PC-3 (cell line): ENCODE measurements at regions not wholly inside any gene's neighbourhood (a gene's known extent, or its start where the extent isn't known, plus 50 kb on each side); places are given as distances from the start of the nearest gene placed in this dataset.
"Not testable (repeated sequence)": the region's sequence is repeated elsewhere in the genome, so short reads cannot be mapped to it uniquely, and the experiment has no call there.

Source experiments
- ATAC-seq: fragments of 200-7000 bp; cut with Tn5 transposase; 2 replicates; pipeline ENCODE4 v1.9.1; 2020; ENCODE audit warnings: mild to moderate bottlenecking, moderate library complexity
- BruUV-seq: library from RNA; stranded (reverse); fragments of 400-500 nt; replicated peaks from 2 replicates; lab custom pipeline; 2021; lab: Mats Ljungman, UMichigan
- CTCF ChIA-PET: fragments of 300-600 bp; sonication (Branson Sonifier 250); formaldehyde crosslinking; loops from one replicate; lab custom pipeline; 2022; ENCODE audit warnings: antibody characterized with exemption; lab: Charles Lee
- POLR2A ChIA-PET: fragments of 300-600 bp; sonication (Branson Sonifier 250); formaldehyde crosslinking; loops from one replicate; lab custom pipeline; 2022; ENCODE audit warnings: antibody characterized with exemption; ENCODE audit not compliant: unreplicated experiment; lab: Charles Lee
- DNase-seq: peaks from one replicate; pipeline ENCODE4 v3.0.0-alpha.2; 2015
- H2AFZ ChIP-seq: fragments of 300-600 bp; sonication (generic); 2 replicates; pipeline ENCODE4 v1.6.0; 2016; ENCODE audit warnings: antibody characterized with exemption, low read length
- H3F3A ChIP-seq: fragments of 300-600 bp; sonication (generic); one replicate; pipeline ENCODE4 v1.6.0; 2017; ENCODE audit warnings: antibody characterized with exemption, low read length, control low read depth, mild to moderate bottlenecking; ENCODE audit not compliant: unreplicated experiment
- H3K27ac ChIP-seq: fragments of 300-600 bp; sonication (generic); 2 replicates; pipeline ENCODE4 v1.5.1; 2016; ENCODE audit warnings: mild to moderate bottlenecking, low read length
- H3K27me3 ChIP-seq: fragments of 300-600 bp; sonication (generic); 2 replicates; pipeline ENCODE4 v1.6.1; 2016; ENCODE audit warnings: low read length, mixed read lengths
- H3K36me3 ChIP-seq: fragments of 300-600 bp; sonication (generic); 2 replicates; pipeline ENCODE4 v1.6.1; 2016; ENCODE audit warnings: low read depth, mixed run types, low read length, mixed read lengths
- H3K4me1 ChIP-seq: fragments of 300-600 bp; sonication (generic); 2 replicates; pipeline ENCODE4 v1.5.1; 2016; ENCODE audit warnings: low read length; ENCODE audit not compliant: insufficient read depth
- H3K4me2 ChIP-seq: fragments of 300-600 bp; sonication (generic); 2 replicates; pipeline ENCODE4 v1.6.0; 2016; ENCODE audit warnings: low read length
- H3K4me3 ChIP-seq: fragments of 300-600 bp; sonication (generic); 2 replicates; pipeline ENCODE4 v1.5.1; 2016; ENCODE audit warnings: mild to moderate bottlenecking, low read length, mixed read lengths
- H3K79me2 ChIP-seq: fragments of 300-600 bp; sonication (generic); 2 replicates; pipeline ENCODE4 v1.6.1; 2017; ENCODE audit warnings: low read length, mixed read lengths
- H3K9ac ChIP-seq: fragments of 300-600 bp; sonication (generic); 2 replicates; pipeline ENCODE4 v1.6.0; 2016; ENCODE audit warnings: mild to moderate bottlenecking, low read length
- H3K9me2 ChIP-seq: fragments of 300-600 bp; sonication (generic); replicated peaks from 2 replicates; pipeline ENCODE4 v1.6.1; 2016; ENCODE audit warnings: mixed run types, low read length, mixed read lengths
- H3K9me3 ChIP-seq: fragments of 300-600 bp; sonication (generic); 2 replicates; pipeline ENCODE4 v1.6.1; 2016; ENCODE audit warnings: low read length, mixed read lengths
- H4K20me1 ChIP-seq: fragments of 300-600 bp; sonication (generic); 2 replicates; pipeline ENCODE4 v1.6.1; 2016; ENCODE audit warnings: low read length, mixed read lengths
- EZH2 ChIP-seq: fragments of 300-600 bp; sonication (generic); IDR thresholded peaks from one replicate; pipeline ENCODE4 v1.6.1; 2017; ENCODE audit warnings: antibody characterized with exemption, mild to moderate bottlenecking, low read length; ENCODE audit not compliant: unreplicated experiment
- EZH2phosphoT487 ChIP-seq: fragments of 300-600 bp; sonication (generic); IDR thresholded peaks from 2 replicates; pipeline ENCODE4 v1.6.1; 2018; ENCODE audit warnings: mild to moderate bottlenecking, antibody characterized with exemption, low read length, borderline replicate concordance
- intact Hi-C: fragments of 100-400 bp; cut with micrococcal nuclease; formaldehyde crosslinking; loops from 2 replicates; pipeline ENCODE4 v1.9.0; 2023
- TF ChIP-seq, protein P1 (sequence below): fragments of 300-600 bp; sonication (generic); conservative IDR thresholded peaks from 2 replicates; pipeline ENCODE4 v1.5.1; 2017; ENCODE audit warnings: antibody characterized with exemption, low read depth, mild to moderate bottlenecking, low read length

DNA sequence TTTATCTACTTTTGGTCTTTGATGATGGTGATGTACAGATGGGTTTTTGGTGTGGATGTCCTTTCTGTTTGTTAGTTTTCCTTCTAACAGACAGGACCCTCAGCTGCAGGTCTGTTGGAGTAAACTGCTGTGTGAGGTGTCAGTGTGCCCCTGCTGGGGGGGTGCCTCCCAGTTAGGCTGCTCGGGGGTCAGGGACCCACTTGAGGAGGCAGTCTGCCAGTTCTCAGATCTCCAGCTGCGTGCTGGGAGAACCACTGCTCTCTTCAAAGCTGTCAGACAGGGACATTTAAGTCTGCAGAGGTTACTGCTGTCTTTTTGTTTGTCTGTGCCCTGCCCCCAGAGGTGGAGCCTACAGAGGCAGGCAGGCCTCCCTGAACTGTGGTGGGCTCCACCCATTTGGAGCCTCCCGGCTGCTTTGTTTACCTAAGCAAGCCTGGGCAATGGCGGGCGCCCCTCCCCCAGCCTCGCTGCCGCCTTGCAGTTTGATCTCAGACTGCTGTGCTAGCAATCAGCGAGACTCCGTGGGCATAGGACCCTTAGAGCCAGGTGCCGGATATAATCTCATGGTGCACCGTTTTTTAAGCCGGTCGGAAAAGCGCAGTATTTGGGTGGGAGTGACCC lies 433.7 kb downstream of the CCSER2 start:
- DNase-seq, intact Hi-C loops, H3K79me2 ChIP-seq, H3K9me2 ChIP-seq, H3K4me2 ChIP-seq, CTCF ChIA-PET, H3K4me3 ChIP-seq, H3F3A ChIP-seq, H3K9me3 ChIP-seq, H3K4me1 ChIP-seq, BruUV-seq, POLR2A ChIA-PET, H3K27me3 ChIP-seq, H3K27ac ChIP-seq, H4K20me1 ChIP-seq, ATAC-seq, H3K36me3 ChIP-seq, H3K9ac ChIP-seq, H2AFZ ChIP-seq: not testable (repeated sequence)

DNA sequence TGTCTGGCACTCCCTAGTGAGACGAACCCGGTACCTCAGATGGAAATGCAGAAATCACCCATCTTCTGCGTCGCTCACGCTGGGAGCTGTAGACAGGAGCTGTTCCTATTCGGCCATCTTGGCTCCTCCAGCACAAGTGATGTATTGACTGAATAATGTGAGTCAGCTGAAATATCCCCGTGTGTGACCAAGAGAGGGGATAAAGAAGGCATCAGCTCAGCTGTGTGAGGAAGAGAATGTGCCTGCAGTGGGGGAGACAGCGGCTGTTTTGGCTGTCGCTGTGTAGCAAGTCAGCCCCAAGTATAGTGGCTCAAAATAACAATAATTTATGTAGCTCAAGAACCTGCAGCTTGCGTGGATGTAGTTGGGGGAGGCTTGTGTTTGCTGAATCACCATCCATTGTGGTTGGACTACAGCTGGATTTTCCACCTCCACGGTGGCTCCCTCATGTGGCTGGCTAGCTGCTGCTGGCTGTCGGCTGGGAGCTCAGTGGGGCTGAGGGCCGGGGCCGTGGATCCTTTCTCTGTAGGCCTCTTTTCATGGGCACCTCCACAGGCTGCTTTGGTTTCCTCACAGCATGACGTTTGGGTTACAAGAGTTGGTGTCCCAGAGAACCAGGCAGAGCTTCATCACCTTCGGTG lies 434.5 kb downstream of the CCSER2 start:
- intact Hi-C loops = no loop called here
- H4K20me1 ChIP-seq = no peaks in the 10 kb centered on the region
- POLR2A ChIA-PET = no interaction called here
- H3K79me2 ChIP-seq = no peaks in the 10 kb centered on the region
- H3K9ac ChIP-seq = no peak overlapping the region
- no TSS peak for BruUV-seq
- TF ChIP-seq, protein P1, sequence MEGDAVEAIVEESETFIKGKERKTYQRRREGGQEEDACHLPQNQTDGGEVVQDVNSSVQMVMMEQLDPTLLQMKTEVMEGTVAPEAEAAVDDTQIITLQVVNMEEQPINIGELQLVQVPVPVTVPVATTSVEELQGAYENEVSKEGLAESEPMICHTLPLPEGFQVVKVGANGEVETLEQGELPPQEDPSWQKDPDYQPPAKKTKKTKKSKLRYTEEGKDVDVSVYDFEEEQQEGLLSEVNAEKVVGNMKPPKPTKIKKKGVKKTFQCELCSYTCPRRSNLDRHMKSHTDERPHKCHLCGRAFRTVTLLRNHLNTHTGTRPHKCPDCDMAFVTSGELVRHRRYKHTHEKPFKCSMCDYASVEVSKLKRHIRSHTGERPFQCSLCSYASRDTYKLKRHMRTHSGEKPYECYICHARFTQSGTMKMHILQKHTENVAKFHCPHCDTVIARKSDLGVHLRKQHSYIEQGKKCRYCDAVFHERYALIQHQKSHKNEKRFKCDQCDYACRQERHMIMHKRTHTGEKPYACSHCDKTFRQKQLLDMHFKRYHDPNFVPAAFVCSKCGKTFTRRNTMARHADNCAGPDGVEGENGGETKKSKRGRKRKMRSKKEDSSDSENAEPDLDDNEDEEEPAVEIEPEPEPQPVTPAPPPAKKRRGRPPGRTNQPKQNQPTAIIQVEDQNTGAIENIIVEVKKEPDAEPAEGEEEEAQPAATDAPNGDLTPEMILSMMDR = no peak
- TF ChIP-seq EZH2 (no peak), EZH2phosphoT487 (no peak)
- CTCF ChIA-PET = no interaction called here
- H3K9me3 ChIP-seq = no peaks in the 10 kb centered on the region
- no peaks in the 10 kb centered on the region for H3K27me3 ChIP-seq
- no peak overlapping the region for H3K27ac ChIP-seq
- ATAC-seq = no peak
- no peaks in the 10 kb centered on the region for H3K9me2 ChIP-seq
- no peaks in the 10 kb centered on the region for H3K36me3 ChIP-seq
- H3F3A ChIP-seq = no peaks in the 10 kb centered on the region
- H3K4me3 ChIP-seq = no peak overlapping the region
- H2AFZ ChIP-seq = no peak overlapping the region
- H3K4me1 ChIP-seq = no peaks in the 10 kb centered on the region
- no peak overlapping the region for H3K4me2 ChIP-seq
- no peak for DNase-seq

DNA sequence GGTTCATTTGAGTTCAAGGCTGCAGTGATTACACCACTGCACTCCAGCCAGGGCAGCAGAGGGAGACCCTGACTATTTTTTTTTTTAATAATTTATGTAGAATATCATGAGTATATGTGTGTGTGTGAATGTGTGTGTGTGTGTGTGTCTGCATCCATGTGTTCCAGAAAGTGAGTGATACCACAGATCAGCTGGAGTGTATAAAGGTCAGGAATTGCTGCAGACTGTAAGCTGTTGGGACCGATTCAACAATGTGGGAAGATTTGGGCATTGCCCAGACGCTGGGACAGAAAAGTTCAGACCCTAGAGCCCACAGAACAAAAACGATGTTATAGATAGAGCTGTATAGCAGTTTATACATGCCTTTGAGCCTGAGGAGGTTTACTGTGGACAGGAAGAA lies 435.6 kb downstream of the CCSER2 start:
- H3K27ac ChIP-seq = no peak overlapping the region
- no peak overlapping the region for H3K9ac ChIP-seq
- no peaks in the 10 kb centered on the region for H3K9me2 ChIP-seq
- H3K79me2 ChIP-seq = no peaks in the 10 kb centered on the region
- no peaks in the 10 kb centered on the region for H3K36me3 ChIP-seq
- no peak overlapping the region for H3K4me3 ChIP-seq
- no peaks in the 10 kb centered on the region for H4K20me1 ChIP-seq
- TF ChIP-seq, protein P1 = no peak
- TF ChIP-seq EZH2 = no peak
- no peak for TF ChIP-seq EZH2phosphoT487
- ChIA-PET POLR2A (no interaction called here), CTCF (no interaction called here)
- no peak overlapping the region for H2AFZ ChIP-seq
- H3K27me3 ChIP-seq = no peaks in the 10 kb centered on the region
- DNase-seq (no peak), ATAC-seq (no peak)
- no peaks in the 10 kb centered on the region for H3K4me1 ChIP-seq
- intact Hi-C loops = no loop called here
- no peaks in the 10 kb centered on the region for H3K9me3 ChIP-seq
- no peaks in the 10 kb centered on the region for H3F3A ChIP-seq
- H3K4me2 ChIP-seq = no peak overlapping the region
- BruUV-seq = no TSS peak
